CD4-positive, CD25-positive, alpha-beta regulatory T cell (primary cell): ENCODE measurements at regions not wholly inside any gene's neighbourhood (a gene's known extent, or its start where the extent isn't known, plus 50 kb on each side); places are given as distances from the start of the nearest gene placed in this dataset.

ENCODE experiments used
- ATAC-seq, 2 donors: fragments of 150-1000 bp; cut with Tn5 transposase; one replicate each; pipeline ENCODE4 v1.10.0; 2021; ENCODE audit warnings: low read depth in 2 of 2, moderate number of reproducible peaks in 2 of 2, moderate library complexity in 1 of 2
- DNase-seq, 3 donors: peaks; one replicate each; pipeline versions ENCODE4 v3.0.0 to v3.0.0-alpha.2; 2012 to 2022; ENCODE audit warnings: mixed read lengths in 1 of 3
- H3K27ac ChIP-seq: one replicate; pipeline ENCODE4 v1.7.0; 2013; ENCODE audit warnings: mild to moderate bottlenecking, low read length; ENCODE audit not compliant: insufficient read depth, poor library complexity, severe bottlenecking
- H3K27me3 ChIP-seq: one replicate; pipeline ENCODE4 v1.7.0; 2013; ENCODE audit warnings: low read length; ENCODE audit not compliant: control insufficient read depth, insufficient read depth
- H3K36me3 ChIP-seq: one replicate; pipeline ENCODE4 v1.7.0; 2013; ENCODE audit warnings: mild to moderate bottlenecking, low read length, moderate library complexity; ENCODE audit not compliant: control insufficient read depth, insufficient read depth
- H3K4me1 ChIP-seq: 2 replicates; pipeline ENCODE4 v1.7.0; 2013; ENCODE audit warnings: mild to moderate bottlenecking, low read length; ENCODE audit not compliant: insufficient read depth, control insufficient read depth, poor library complexity, severe bottlenecking
- H3K4me3 ChIP-seq: one replicate; pipeline ENCODE4 v1.7.0; 2013; ENCODE audit warnings: low read depth, mild to moderate bottlenecking, low read length, moderate library complexity
- H3K9me3 ChIP-seq, 2 experiments: 1 replicate in 1 of 2; 2 replicates in 1 of 2; pipeline ENCODE4 v1.7.0; 2013; ENCODE audit warnings: low read length in 2 of 2, mild to moderate bottlenecking in 1 of 2, moderate library complexity in 1 of 2; ENCODE audit not compliant: control insufficient read depth in 2 of 2
- H3K27ac Mint-ChIP-seq, 3 donors: one replicate each; pipeline ENCODE4 v1.8.0; 2020 to 2022; ENCODE audit warnings: mild to moderate bottlenecking in 3 of 3, mixed read lengths in 3 of 3, moderate library complexity in 2 of 3
- H3K27me3 Mint-ChIP-seq: one replicate; pipeline ENCODE4 v1.8.0; 2022; ENCODE audit warnings: mild to moderate bottlenecking, mixed read lengths
- H3K36me3 Mint-ChIP-seq: one replicate; pipeline ENCODE4 v1.8.0; 2020; ENCODE audit warnings: mixed read lengths
- H3K4me1 Mint-ChIP-seq, 4 donors: one replicate each; pipeline ENCODE4 v1.8.0; 2020 to 2022; ENCODE audit warnings: mixed read lengths in 4 of 4, mild to moderate bottlenecking in 1 of 4
- H3K4me3 Mint-ChIP-seq, 4 donors: one replicate each; pipeline ENCODE4 v1.8.0; 2020 to 2022; ENCODE audit warnings: mild to moderate bottlenecking in 4 of 4, mixed read lengths in 4 of 4, moderate library complexity in 3 of 4
- H3K9me3 Mint-ChIP-seq, 7 donors: one replicate each; pipeline ENCODE4 v1.8.0; 2020 to 2022; ENCODE audit warnings: mixed read lengths in 7 of 7, mild to moderate bottlenecking in 3 of 7, moderate library complexity in 2 of 7

DNA sequence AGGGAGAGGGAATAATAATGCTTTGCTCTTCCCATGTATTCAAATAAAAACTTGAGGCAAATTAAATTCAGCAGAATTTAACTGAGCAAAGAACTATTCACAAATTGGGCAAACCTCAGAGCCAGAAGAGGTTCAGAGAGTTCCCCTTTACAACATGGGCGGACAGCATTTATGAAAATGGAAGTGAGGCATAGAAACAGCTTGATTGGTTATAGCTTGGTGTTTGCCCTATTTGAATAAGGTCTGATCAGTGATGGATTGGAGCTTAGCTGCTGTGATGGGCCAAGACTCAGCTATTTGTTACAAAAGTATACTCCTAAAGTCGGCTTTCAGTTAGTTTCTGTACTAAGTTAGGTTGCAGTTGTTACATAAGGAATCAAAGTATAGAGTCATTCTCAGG, 63.0 kb downstream of the TMEM100 start:
- H3K9me3 ChIP-seq: no peaks in the 10 kb centered on the region
- H3K4me1 Mint-ChIP-seq: no peaks in the 10 kb centered on the region
- ATAC-seq: no peak
- H3K27ac ChIP-seq: no peak overlapping the region
- peaks cover 25% of the 10 kb centered on the region for H3K27me3 Mint-ChIP-seq
- H3K36me3 ChIP-seq: no peaks in the 10 kb centered on the region
- H3K9me3 Mint-ChIP-seq: no peaks in the 10 kb centered on the region
- H3K27ac Mint-ChIP-seq: no peak overlapping the region
- no peaks in the 10 kb centered on the region for H3K4me1 ChIP-seq
- no peaks in the 10 kb centered on the region for H3K36me3 Mint-ChIP-seq
- peaks cover 3% of the 10 kb centered on the region for H3K27me3 ChIP-seq
- H3K4me3 ChIP-seq: no peak overlapping the region
- no peak for DNase-seq
- H3K4me3 Mint-ChIP-seq: no peak overlapping the region

DNA sequence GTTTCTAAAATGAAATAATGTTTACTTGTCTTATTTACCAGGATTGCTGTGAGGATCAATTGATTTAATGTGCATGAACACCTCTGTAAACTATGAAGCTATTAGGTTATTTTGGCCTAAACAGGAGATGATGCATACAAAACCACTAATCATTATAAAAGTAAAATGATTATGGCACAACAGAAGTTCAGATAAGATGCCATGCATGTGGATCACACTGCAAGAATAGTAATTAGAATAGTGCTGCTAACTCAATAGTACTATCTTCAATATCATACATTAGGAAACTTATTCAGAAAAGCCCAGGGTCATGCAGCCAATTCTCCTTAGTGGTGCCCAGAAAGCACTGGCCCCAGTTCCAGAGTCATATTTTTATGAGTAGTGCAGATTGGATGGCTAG, 66.9 kb downstream of the TMEM100 start:
- Histone ChIP-seq H3K27me3 (peaks cover 3% of the 10 kb centered on the region), H3K4me1 (no peaks in the 10 kb centered on the region), H3K9me3 (no peaks in the 10 kb centered on the region), H3K27ac (no peak overlapping the region), H3K36me3 (no peaks in the 10 kb centered on the region), H3K4me3 (no peak overlapping the region)
- DNase-seq: no peak
- no peaks in the 10 kb centered on the region for H3K4me1 Mint-ChIP-seq
- H3K4me3 Mint-ChIP-seq: no peak overlapping the region
- ATAC-seq: no peak
- peaks cover 14% of the 10 kb centered on the region for H3K27me3 Mint-ChIP-seq
- H3K9me3 Mint-ChIP-seq: no peaks in the 10 kb centered on the region
- H3K27ac Mint-ChIP-seq: no peak overlapping the region
- H3K36me3 Mint-ChIP-seq: no peaks in the 10 kb centered on the region

- peaks cover 20% of the 10 kb centered on the region for H3K27me3 Mint-ChIP-seq
- H3K27me3 ChIP-seq: peaks cover 5% of the 10 kb centered on the region
- H3K4me3 Mint-ChIP-seq: no peak overlapping the region
Measured at GRCh38 chr17:55654821-55655220, 67.8 kb downstream of the TMEM100 start.

DNA sequence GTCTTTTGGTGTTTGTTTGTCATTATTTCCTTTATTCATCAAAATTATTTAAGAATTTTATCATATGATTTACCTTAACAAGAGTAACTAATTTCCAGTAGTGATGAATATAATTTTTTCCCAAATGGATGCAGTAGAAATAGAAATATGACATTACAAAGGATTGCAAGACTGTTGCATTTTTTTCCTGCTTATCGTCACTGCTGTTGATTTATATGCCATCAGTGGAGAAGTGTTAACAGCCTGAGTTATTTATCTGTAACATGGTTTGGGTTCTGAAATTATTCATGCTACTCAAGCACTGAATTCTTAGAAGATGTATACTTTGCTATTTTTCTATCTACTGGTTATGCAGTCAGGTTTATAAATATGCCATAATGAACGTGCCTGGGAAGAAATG, 68.6 kb downstream of the TMEM100 start:
- no peaks in the 10 kb centered on the region for H3K4me1 ChIP-seq
- Mint-ChIP-seq H3K4me3 (no peak overlapping the region), H3K4me1 (no peaks in the 10 kb centered on the region), H3K27ac (no peak overlapping the region), H3K27me3 (peaks cover 26% of the 10 kb centered on the region), H3K9me3 (peaks cover 0 to 3% (median 0%) of the 10 kb centered on the region in 7 donors), H3K36me3 (no peaks in the 10 kb centered on the region)
- no peaks in the 10 kb centered on the region for H3K36me3 ChIP-seq
- H3K27me3 ChIP-seq: peaks cover 7% of the 10 kb centered on the region
- no peak overlapping the region for H3K27ac ChIP-seq
- no peaks in the 10 kb centered on the region for H3K9me3 ChIP-seq
- no peak overlapping the region for H3K4me3 ChIP-seq
- ATAC-seq: no peak
- no peak for DNase-seq

More at GRCh38 chr17:55654821-55655220, 67.8 kb downstream of the TMEM100 start:
- no peak for ATAC-seq
- Histone ChIP-seq H3K4me3 (no peak overlapping the region), H3K9me3 (no peaks in the 10 kb centered on the region), H3K27ac (no peak overlapping the region), H3K4me1 (no peaks in the 10 kb centered on the region), H3K36me3 (no peaks in the 10 kb centered on the region)
- no peaks in the 10 kb centered on the region for H3K4me1 Mint-ChIP-seq
- no peak overlapping the region for H3K27ac Mint-ChIP-seq
- DNase-seq: no peak
- H3K36me3 Mint-ChIP-seq: no peaks in the 10 kb centered on the region
- H3K9me3 Mint-ChIP-seq: peaks cover 0 to 3% (median 0%) of the 10 kb centered on the region in 7 donors

DNA sequence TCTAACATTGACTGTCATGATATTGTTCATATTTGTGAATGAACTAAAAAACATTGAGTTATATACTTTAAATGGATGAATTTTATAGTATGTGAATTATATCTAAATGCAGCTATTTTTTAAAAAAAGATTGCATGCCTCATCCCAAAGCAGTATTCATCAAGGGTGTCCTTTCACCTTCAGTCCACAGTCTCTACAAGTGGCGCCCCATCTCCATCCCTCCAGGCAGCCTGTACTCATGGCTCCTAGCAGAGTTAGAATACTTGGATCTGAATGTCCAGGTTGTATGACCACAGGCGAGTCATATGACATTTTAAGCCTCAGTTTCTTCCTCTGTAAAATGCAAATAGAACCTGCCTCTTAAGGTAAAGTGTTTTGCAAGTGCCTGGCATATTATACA, 69.8 kb downstream of the TMEM100 start:
- H3K4me1 Mint-ChIP-seq: peaks cover 0 to 2% (median 0%) of the 10 kb centered on the region in 4 donors
- Histone ChIP-seq H3K9me3 (no peaks in the 10 kb centered on the region), H3K4me1 (no peaks in the 10 kb centered on the region)

DNA sequence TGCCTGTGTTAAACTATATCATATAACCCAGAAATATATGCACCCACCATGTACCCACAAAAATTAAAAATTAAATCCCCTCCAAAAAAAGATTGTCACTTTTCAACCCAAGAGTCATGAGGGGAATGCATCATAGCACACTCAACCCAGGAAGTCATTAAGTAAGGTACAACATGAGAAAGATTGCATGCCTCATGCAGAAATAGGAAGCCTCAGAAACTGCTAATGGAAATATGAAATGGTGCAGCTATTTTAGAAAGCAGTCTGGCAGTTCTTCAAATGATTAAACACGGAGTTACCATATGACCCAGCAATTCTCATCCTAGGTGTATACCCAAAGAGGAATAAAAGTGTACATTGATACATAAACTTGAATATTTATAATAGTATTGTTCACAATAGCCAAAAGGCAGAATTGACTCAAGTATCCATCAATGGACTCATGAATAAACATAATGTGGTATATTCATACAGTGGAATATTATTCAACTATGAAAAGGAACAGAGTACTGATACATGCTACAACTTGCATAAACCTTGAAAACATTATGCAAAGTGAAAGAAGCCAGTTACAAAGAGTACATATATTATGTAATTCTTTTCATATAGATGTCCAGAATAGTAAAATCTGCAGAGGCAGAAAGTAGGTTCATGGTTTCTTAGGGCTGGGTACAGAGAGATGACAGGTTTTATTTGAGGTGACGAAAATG, 70.4 kb downstream of the TMEM100 start:
- Histone ChIP-seq H3K36me3 (no peaks in the 10 kb centered on the region), H3K27ac (no peak overlapping the region), H3K4me3 (no peak overlapping the region), H3K27me3 (peaks cover 13% of the 10 kb centered on the region), H3K9me3 (no peaks in the 10 kb centered on the region), H3K4me1 (no peaks in the 10 kb centered on the region)
- H3K36me3 Mint-ChIP-seq: no peaks in the 10 kb centered on the region
- no peak for ATAC-seq
- H3K9me3 Mint-ChIP-seq: peaks cover 0 to 4% (median 0%) of the 10 kb centered on the region in 7 donors
- peaks cover 26% of the 10 kb centered on the region for H3K27me3 Mint-ChIP-seq
- H3K4me1 Mint-ChIP-seq: peaks cover 0 to 5% (median 0%) of the 10 kb centered on the region in 4 donors
- DNase-seq: no peak
- H3K27ac Mint-ChIP-seq: no peak overlapping the region
- H3K4me3 Mint-ChIP-seq: no peak overlapping the region

More for the DNA sequence above, 69.8 kb downstream of the TMEM100 start:
- Mint-ChIP-seq H3K27ac (no peak overlapping the region), H3K36me3 (no peaks in the 10 kb centered on the region), H3K27me3 (peaks cover 26% of the 10 kb centered on the region), H3K4me3 (no peak overlapping the region), H3K9me3 (peaks cover 0 to 3% (median 0%) of the 10 kb centered on the region in 7 donors)
- Histone ChIP-seq H3K27ac (no peak overlapping the region), H3K4me3 (no peak overlapping the region), H3K27me3 (peaks cover 13% of the 10 kb centered on the region), H3K36me3 (no peaks in the 10 kb centered on the region)
- no peak for ATAC-seq
- DNase-seq: no peak

- Mint-ChIP-seq H3K4me3 (no peak overlapping the region), H3K9me3 (peaks cover 0 to 4% (median 0%) of the 10 kb centered on the region in 7 donors), H3K27ac (no peak overlapping the region), H3K4me1 (peaks cover 0 to 5% (median 0%) of the 10 kb centered on the region in 4 donors), H3K36me3 (no peaks in the 10 kb centered on the region), H3K27me3 (peaks cover 17% of the 10 kb centered on the region)
- Histone ChIP-seq H3K36me3 (no peaks in the 10 kb centered on the region), H3K27ac (no peak overlapping the region), H3K27me3 (peaks cover 19% of the 10 kb centered on the region), H3K4me3 (no peak overlapping the region), H3K9me3 (no peaks in the 10 kb centered on the region), H3K4me1 (no peaks in the 10 kb centered on the region)
- DNase-seq (no peak), ATAC-seq (no peak)
Measured at GRCh38 chr17:55649957-55650597, 72.6 kb downstream of the TMEM100 start.

- Mint-ChIP-seq H3K27me3 (peaks cover 28% of the 10 kb centered on the region), H3K9me3 (peaks cover 0 to 4% (median 0%) of the 10 kb centered on the region in 7 donors)
Measured at GRCh38 chr17:55648086-55648485, 74.6 kb downstream of the TMEM100 start.

More at GRCh38 chr17:55648086-55648485, 74.6 kb downstream of the TMEM100 start:
- H3K27me3 ChIP-seq: peaks cover 25% of the 10 kb centered on the region
- no peak overlapping the region for H3K27ac ChIP-seq
- no peak overlapping the region for H3K27ac Mint-ChIP-seq
- H3K9me3 ChIP-seq: no peaks in the 10 kb centered on the region
- H3K4me1 ChIP-seq: no peaks in the 10 kb centered on the region
- no peaks in the 10 kb centered on the region for H3K36me3 Mint-ChIP-seq
- H3K4me3 ChIP-seq: no peak overlapping the region
- H3K36me3 ChIP-seq: no peaks in the 10 kb centered on the region
- DNase-seq (no peak), ATAC-seq (no peak)
- peaks cover 0 to 5% (median 0%) of the 10 kb centered on the region in 4 donors for H3K4me1 Mint-ChIP-seq
- H3K4me3 Mint-ChIP-seq: no peak overlapping the region
